ENCODE measurements at regions not wholly inside any gene's neighbourhood (a gene's known extent, or its start where the extent isn't known, plus 50 kb on each side); places are given as distances from the start of the nearest gene placed in this dataset.

DNA sequence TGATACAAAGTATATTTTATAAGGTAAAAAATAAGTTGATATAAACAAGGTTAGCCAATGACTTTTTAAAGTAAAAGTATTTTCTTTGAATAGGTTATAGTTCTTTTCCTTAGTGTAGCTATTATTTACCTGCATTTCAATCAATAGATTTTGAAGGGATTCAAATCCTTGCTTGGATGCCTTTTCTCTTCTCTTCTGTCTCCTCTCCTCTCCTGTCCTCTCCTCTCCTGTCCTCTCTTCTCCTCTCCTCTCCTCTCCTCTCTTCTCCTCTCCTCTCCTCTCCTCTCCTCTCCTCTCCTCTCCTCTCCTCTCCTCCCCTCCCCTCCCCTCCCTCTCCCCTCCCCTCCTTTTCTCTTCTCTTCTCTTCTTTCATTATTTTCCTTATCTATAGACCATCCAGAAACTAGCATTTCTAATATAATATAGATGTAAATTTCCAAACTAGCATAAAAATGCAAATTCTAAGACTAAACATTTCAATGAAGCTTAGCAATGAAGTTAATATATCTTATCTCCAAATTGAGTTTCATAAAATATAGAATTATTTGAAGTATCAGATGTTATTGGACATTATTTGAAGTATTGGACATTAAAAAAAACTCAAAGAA, 60.5 kb upstream of the PRKCQ start:
- no peak for DNase-seq (ENCODE audit: low read depth)

GRCh38 chr10:6637053-6637452, 57.0 kb upstream of the PRKCQ start:
- DNase-seq (ENCODE audit: low read depth), result no peak

DNA sequence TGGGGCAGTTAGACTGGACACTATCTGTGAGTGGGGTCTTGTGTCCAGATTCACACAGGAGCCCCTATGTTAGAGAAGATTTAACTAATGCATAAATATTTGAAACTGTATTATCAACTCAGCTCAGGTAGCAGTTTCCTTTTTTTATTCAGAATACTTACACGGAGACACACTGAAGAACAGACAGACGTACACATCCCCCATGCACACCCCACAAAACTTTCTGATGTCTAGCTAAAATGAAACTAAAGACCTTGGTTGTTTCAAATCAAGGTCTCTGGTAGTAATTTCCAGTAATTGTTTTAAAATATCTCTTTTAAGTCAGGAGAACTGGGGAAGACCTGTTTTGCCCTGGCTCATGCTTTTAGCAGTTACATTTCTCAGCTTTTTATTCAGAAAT, 55.7 kb upstream of the PRKCQ start:
- DNase-seq (ENCODE audit: low read depth), result no peak

Measured in stimulated activated CD8-positive, alpha-beta memory T cell treated with anti-CD3 and anti-CD28 coated beads, Interleukin-15, amount 100 ng/mL, for 1 hour (primary cell).